Peyer's patch (tissue), 4 donors: ENCODE measurements at regions not wholly inside any gene's neighbourhood (a gene's known extent, or its start where the extent isn't known, plus 50 kb on each side); places are given as distances from the start of the nearest gene placed in this dataset.

Experiments used
- DNase-seq, 3 donors: peaks; one replicate each; pipeline ENCODE4 v3.0.0-alpha.2; 2017 to 2019
- H3K27ac ChIP-seq, 4 donors: fragments of 200-600 bp; sonication (generic); one replicate each; pipeline ENCODE4 v1.5.1; 2016 to 2019
- H3K27me3 ChIP-seq, 2 donors: fragments of 200-600 bp; sonication (generic); one replicate each; pipeline ENCODE4 v1.5.1; 2019
- H3K36me3 ChIP-seq, 3 donors: fragments of 200-600 bp; sonication (generic); one replicate each; pipeline ENCODE4 v1.5.1; 2016 to 2019
- H3K4me1 ChIP-seq, 4 donors: fragments of 200-600 bp; sonication (generic); one replicate each; pipeline ENCODE4 v1.5.1; 2016 to 2019
- H3K4me3 ChIP-seq, 4 donors: fragments of 200-600 bp; sonication (generic); 1 replicate in 3 of 4; 2 replicates in 1 of 4; pipeline ENCODE4 v1.5.1; 2016 to 2019; ENCODE audit warnings: mild to moderate bottlenecking in 1 of 4
- H3K9me3 ChIP-seq, 4 donors: fragments of 200-600 bp; sonication (generic); one replicate each; pipeline ENCODE4 v1.5.1; 2016 to 2019; ENCODE audit warnings: mild to moderate bottlenecking in 1 of 4
- CTCF ChIP-seq, 6 experiments: fragments of 450-650 bp in 4 of 6; fragments of 200-600 bp in 2 of 6; sonication (generic) in 1 of 6; IDR thresholded peaks; one replicate each; pipeline ENCODE4 v1.5.1; 2017 to 2019; ENCODE audit warnings: antibody characterized with exemption in 6 of 6, mild to moderate bottlenecking in 3 of 6, moderate library complexity in 1 of 6
- POLR2A ChIP-seq, 2 donors: fragments of 450-650 bp; IDR thresholded peaks; one replicate each; pipeline ENCODE4 v1.5.1; 2017; ENCODE audit warnings: antibody characterized with exemption in 2 of 2, mild to moderate bottlenecking in 2 of 2, moderate library complexity in 2 of 2

DNA sequence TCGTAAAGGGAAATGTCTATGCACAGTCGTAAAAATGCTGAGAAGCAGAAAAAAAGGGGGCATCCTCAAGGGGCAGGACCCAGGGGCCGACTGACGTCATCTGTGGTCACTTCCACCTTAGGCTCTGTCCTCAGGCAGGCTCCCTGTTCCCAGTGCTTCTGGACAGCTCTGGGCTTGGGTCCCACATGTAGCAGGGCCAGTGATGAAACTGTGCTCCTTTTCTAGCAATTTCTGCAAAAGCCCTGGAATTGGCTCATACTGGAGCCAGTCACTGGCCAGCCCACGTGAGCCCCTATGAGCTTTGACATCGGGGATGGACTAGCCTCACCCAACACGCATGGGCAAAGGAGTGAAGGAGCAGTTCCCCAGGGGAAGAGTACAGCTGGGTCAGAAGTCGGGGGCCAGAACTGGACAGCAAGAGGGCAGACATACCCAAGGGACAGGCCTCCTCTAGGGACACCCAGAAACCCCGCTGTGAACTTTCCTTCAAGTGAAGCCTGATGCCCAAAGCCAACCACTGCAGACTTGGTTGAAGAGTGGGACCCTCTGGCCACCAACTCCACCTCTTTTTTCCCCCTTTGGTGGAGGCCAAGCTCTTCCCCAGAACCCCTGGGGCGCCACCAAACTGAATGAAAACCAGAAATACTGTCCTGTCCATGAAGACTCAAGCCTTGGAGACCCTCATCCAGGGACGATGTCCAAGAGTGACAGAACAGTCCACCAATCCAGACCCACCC is 1349.0 kb downstream of the BRD1 start:
- no peaks in the 10 kb centered on the region for H3K4me1 ChIP-seq
- no peak overlapping the region for H3K27ac ChIP-seq
- no peak overlapping the region for H3K4me3 ChIP-seq
- TF ChIP-seq POLR2A (IDR thresholded peaks at IDR 0.05) (no peak), CTCF (IDR thresholded peaks at IDR 0.05) (no peak)
- no peaks in the 10 kb centered on the region for H3K9me3 ChIP-seq
- H3K36me3 ChIP-seq: no peaks in the 10 kb centered on the region
- DNase-seq: peak in 1 of 3 donors; percentile 13
- no peaks in the 10 kb centered on the region for H3K27me3 ChIP-seq

- H3K4me1 ChIP-seq: no peaks in the 10 kb centered on the region
- no peak overlapping the region for H3K4me3 ChIP-seq
- H3K9me3 ChIP-seq: no peaks in the 10 kb centered on the region
- peak in 1 of 3 donors; percentile 39 for DNase-seq
- no peak for TF ChIP-seq POLR2A (IDR thresholded peaks at IDR 0.05)
- no peak for TF ChIP-seq CTCF (IDR thresholded peaks at IDR 0.05)
- H3K36me3 ChIP-seq: no peaks in the 10 kb centered on the region
- no peaks in the 10 kb centered on the region for H3K27me3 ChIP-seq
- H3K27ac ChIP-seq: no peak overlapping the region
Measured at GRCh38 chr22:48478124-48478523, 1349.5 kb downstream of the BRD1 start.

DNA sequence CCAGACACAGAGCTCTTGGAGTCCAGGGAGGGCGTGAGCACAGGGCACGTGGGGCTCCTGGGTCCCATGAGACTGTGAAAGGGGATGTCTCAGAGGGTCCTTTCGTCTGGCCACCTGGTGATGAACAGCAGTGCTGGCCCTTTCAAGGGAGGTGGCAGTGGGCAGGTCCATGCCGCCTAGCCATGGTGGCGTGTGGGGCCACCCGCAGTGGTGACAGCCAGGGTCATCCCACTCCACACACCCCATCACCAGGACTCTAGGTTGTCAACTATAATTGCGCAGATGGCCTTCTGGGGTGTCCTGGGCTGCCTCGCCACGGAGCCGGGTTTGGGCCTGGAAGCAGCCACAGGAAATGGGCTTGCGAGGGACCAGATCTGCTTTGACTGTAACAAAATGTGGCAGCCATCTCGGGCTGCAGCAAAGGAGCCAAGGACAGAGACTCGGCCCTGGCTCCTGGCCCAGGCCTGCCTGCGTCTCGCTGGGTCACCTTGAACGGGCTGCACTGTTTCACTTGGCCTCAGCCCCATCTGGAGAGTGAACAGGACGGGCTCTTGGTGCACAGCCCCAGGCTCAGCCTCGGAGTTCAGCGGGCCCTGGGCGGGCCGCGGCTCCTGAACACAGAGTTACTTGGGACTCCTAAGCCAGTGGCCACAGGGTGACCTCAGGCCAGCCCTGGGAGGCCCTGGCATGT is 1350.5 kb downstream of the BRD1 start:
- H3K27ac ChIP-seq: no peak overlapping the region
- no peaks in the 10 kb centered on the region for H3K36me3 ChIP-seq
- no peaks in the 10 kb centered on the region for H3K9me3 ChIP-seq
- H3K4me3 ChIP-seq: no peak overlapping the region
- H3K4me1 ChIP-seq: no peaks in the 10 kb centered on the region
- H3K27me3 ChIP-seq: no peaks in the 10 kb centered on the region
- peak in 1 of 3 donors; percentile 29 for DNase-seq
- no peak for TF ChIP-seq CTCF (IDR thresholded peaks at IDR 0.05)

DNA sequence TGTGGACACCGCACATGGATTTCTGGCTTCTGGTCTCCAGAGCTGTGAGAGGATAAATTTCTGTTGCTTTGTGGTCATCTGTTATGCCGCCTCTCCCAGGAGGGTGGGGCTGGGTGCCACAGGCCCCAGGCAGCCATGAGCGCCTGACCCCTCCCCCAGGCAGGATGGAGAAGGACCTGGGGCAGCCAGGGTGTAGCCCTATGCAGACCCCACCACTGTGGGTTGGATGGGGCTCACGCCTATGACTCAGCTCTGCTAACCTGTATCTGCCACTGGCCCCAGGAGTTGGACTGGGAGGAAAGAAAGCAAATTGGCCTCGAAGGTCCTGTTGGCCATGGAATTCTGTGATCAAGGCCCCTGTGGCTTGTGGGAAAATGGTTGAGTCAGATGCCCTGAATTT is 1351.1 kb downstream of the BRD1 start:
- H3K4me1 ChIP-seq: no peaks in the 10 kb centered on the region
- H3K27me3 ChIP-seq: no peaks in the 10 kb centered on the region
- H3K9me3 ChIP-seq: no peaks in the 10 kb centered on the region
- no peak for TF ChIP-seq POLR2A (IDR thresholded peaks at IDR 0.05)
- no peak for TF ChIP-seq CTCF (IDR thresholded peaks at IDR 0.05)
- DNase-seq: peak in 1 of 3 donors; percentile 11
- no peaks in the 10 kb centered on the region for H3K36me3 ChIP-seq
- H3K27ac ChIP-seq: no peak overlapping the region
- no peak overlapping the region for H3K4me3 ChIP-seq

- no peak overlapping the region for H3K27ac ChIP-seq
- no peak overlapping the region for H3K4me3 ChIP-seq
- H3K36me3 ChIP-seq: no peaks in the 10 kb centered on the region
- H3K4me1 ChIP-seq: no peaks in the 10 kb centered on the region
- H3K27me3 ChIP-seq: no peaks in the 10 kb centered on the region
- no peak for TF ChIP-seq CTCF (IDR thresholded peaks at IDR 0.05)
- TF ChIP-seq POLR2A (IDR thresholded peaks at IDR 0.05): no peak
- peak in 1 of 3 donors; percentile 33 for DNase-seq
- no peaks in the 10 kb centered on the region for H3K9me3 ChIP-seq
Measured at GRCh38 chr22:48475661-48476345, 1351.9 kb downstream of the BRD1 start.
